Loucy (cell line): ENCODE measurements at regions not wholly inside any gene's neighbourhood (a gene's known extent, or its start where the extent isn't known, plus 50 kb on each side); places are given as distances from the start of the nearest gene placed in this dataset.

ENCODE experiments used
- CTCF ChIP-seq: fragments of 200-600 bp; sonication (generic); conservative IDR thresholded peaks from 2 replicates; pipeline ENCODE4 v1.5.1; 2014; ENCODE audit warnings: mild to moderate bottlenecking, antibody characterized with exemption, low read length
- EZH2phosphoT487 ChIP-seq: fragments of 200-600 bp; IDR thresholded peaks from 2 replicates; pipeline ENCODE4 v1.6.1; 2018; ENCODE audit warnings: antibody characterized with exemption, mild to moderate bottlenecking, moderate library complexity, borderline replicate concordance

- TF ChIP-seq CTCF (no peak), EZH2phosphoT487 (no peak)
Measured at GRCh38 chr6:139983555-139984276, 609.3 kb upstream of the CITED2 start.
